Activated naive CD8-positive, alpha-beta T cell treated with anti-CD3 and anti-CD28 coated beads for 36 hours (primary cell): ENCODE measurements at regions not wholly inside any gene's neighbourhood (a gene's known extent, or its start where the extent isn't known, plus 50 kb on each side); places are given as distances from the start of the nearest gene placed in this dataset.

Experiments used
- DNase-seq: peaks from one replicate; pipeline ENCODE4 v3.0.0; 2021
- H3K27ac Mint-ChIP-seq: one replicate; pipeline ENCODE4 v1.8.0; 2022; ENCODE audit warnings: mild to moderate bottlenecking, moderate library complexity, mixed read lengths
- H3K27me3 Mint-ChIP-seq: one replicate; pipeline ENCODE4 v1.8.0; 2022; ENCODE audit warnings: mild to moderate bottlenecking, mixed read lengths
- H3K36me3 Mint-ChIP-seq: one replicate; pipeline ENCODE4 v1.8.0; 2021; ENCODE audit warnings: mild to moderate bottlenecking, mixed read lengths
- H3K4me1 Mint-ChIP-seq: one replicate; pipeline ENCODE4 v1.8.0; 2021; ENCODE audit warnings: mixed read lengths
- H3K4me3 Mint-ChIP-seq: one replicate; pipeline ENCODE4 v1.8.0; 2022; ENCODE audit warnings: mild to moderate bottlenecking, moderate library complexity, mixed read lengths
- H3K9me3 Mint-ChIP-seq: one replicate; pipeline ENCODE4 v1.8.0; 2022; ENCODE audit warnings: mixed read lengths

DNA sequence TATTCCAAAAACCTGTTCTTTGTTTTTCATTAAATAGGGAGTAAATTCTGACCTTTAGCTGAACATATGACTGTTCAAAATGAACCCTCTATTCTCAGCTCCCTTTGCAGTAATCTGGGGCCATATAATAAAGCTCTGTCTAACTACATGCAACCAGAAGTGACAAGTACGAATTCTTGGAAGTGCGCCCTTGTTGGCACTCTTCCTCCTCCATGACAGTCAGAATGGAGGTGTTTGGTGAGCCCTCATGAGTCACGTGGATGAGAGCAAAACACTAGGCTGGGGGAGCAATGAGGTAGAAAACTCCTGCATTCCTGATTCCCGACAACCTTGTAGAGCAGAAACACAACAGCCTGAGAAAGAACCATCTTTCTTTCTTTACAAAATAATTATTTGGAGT lies 552.9 kb downstream of the FBXO15 start:
- Mint-ChIP-seq H3K27ac (no peak overlapping the region), H3K36me3 (no peaks in the 10 kb centered on the region), H3K4me1 (no peaks in the 10 kb centered on the region), H3K4me3 (no peak overlapping the region), H3K9me3 (peaks cover 5% of the 10 kb centered on the region), H3K27me3 (no peaks in the 10 kb centered on the region)
- no peak for DNase-seq

DNA sequence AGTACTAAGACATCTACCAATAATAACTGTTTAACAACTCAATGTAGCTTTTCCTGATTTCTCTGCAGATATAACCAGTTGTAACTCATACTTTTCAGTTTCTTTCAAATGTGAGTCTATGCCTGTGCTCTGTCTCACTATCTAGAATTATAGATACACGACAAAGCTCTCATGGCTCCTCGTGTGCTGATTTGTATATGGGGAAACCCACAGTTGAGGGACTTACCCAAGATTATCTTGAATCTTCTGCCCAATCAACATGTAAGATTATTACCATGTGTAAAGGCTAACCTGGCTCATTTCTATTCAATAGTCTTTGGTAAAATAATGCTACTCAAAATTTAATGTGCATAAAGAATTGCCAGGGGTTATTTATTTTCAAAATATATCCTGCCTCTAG lies 554.4 kb downstream of the FBXO15 start:
- no peaks in the 10 kb centered on the region for H3K27me3 Mint-ChIP-seq
- no peak for DNase-seq
- no peaks in the 10 kb centered on the region for H3K4me1 Mint-ChIP-seq
- H3K36me3 Mint-ChIP-seq: no peaks in the 10 kb centered on the region
- no peak overlapping the region for H3K27ac Mint-ChIP-seq
- peaks cover 3% of the 10 kb centered on the region for H3K9me3 Mint-ChIP-seq
- no peak overlapping the region for H3K4me3 Mint-ChIP-seq

DNA sequence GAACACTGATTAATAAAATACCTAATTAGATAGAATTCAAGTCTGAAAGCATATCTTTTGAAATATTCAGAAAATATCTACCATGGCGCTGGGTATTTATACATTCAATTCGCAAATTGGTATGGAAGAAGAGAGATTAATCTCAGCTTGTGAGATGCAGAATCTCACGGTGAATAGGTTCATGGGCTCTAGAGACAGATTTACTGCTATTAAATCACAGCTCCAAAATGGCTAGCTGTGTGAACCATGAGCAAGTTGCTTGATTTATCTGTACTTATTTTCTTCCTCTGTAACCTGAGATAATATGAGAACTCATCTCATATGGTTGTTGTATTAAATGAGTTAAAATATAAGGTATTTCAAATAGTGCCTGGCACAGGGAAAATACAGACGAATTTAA lies 556.7 kb downstream of the FBXO15 start:
- H3K4me1 Mint-ChIP-seq: no peaks in the 10 kb centered on the region
- H3K9me3 Mint-ChIP-seq: peaks cover 1% of the 10 kb centered on the region
- DNase-seq: no peak
- H3K27ac Mint-ChIP-seq: no peak overlapping the region
- no peaks in the 10 kb centered on the region for H3K36me3 Mint-ChIP-seq
- H3K27me3 Mint-ChIP-seq: no peaks in the 10 kb centered on the region
- H3K4me3 Mint-ChIP-seq: no peak overlapping the region

DNA sequence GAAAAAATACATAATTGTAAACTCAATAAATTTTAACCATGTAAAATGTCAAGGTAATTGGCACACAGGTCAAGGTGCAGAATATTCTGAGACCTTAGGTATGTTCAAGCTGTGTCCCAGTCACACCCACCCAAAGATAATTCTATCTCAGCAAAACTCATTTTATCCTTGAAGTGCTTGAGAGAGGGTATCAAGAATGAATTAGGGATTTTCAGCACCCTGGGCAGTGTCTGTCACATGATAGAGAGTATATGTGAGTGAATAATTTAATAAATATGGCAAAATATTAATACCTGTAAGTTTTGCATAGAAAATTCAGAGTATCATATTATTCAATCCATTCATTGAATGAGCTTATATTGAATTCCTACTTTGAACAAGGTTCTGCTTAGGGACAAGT lies 567.9 kb downstream of the FBXO15 start:
- no peak overlapping the region for H3K4me3 Mint-ChIP-seq
- H3K36me3 Mint-ChIP-seq: no peaks in the 10 kb centered on the region
- DNase-seq: no peak
- H3K27ac Mint-ChIP-seq: no peak overlapping the region
- H3K9me3 Mint-ChIP-seq: no peaks in the 10 kb centered on the region
- H3K4me1 Mint-ChIP-seq: no peaks in the 10 kb centered on the region
- no peaks in the 10 kb centered on the region for H3K27me3 Mint-ChIP-seq

DNA sequence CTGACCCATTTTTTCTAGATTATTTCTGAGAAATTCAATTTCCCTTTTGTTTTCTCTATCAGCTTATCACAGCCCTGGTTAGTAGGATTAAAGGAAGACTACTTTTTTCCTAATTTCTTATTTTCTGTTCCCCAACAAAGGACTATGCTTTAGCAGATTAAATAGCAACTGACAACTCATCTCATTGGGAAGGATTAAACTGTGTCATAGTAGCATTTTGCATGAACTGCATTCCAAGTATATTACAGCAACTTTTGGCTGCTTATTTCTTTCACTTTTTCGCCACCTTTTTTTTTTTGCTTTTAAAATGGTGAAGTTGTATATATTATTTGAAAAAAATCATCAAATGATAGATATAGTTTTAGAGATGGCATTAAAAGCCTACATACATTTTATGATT lies 570.3 kb downstream of the FBXO15 start:
- Mint-ChIP-seq H3K27me3 (no peaks in the 10 kb centered on the region), H3K9me3 (no peaks in the 10 kb centered on the region), H3K4me1 (no peaks in the 10 kb centered on the region), H3K36me3 (no peaks in the 10 kb centered on the region), H3K27ac (no peak overlapping the region), H3K4me3 (no peak overlapping the region)
- no peak for DNase-seq

DNA sequence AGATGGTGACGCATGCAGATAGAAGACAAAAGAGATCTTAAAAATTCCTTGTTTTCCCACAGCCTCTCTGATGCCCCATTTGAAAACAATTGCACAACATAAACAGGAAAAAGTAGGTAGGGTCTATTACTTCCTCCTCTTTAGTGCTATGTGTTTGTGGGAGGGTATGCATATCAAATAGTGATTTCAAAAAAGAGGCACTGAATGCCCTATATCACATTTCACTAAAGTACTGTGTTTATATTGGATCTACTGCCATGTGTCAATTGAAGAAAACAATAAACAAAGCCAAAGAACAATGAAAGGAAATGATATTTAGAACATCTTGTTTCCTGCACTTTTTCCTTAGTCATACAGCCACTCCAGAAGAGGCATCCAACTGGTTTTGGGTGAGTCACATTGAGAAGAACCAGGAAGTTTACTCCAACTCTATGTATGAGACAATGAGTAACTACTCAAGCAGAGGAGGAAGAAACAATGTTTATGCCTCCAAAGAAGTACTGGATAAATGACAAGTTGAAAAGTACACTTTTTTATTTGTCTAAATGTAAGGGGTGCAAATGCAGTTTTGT lies 583.6 kb downstream of the FBXO15 start:
- Mint-ChIP-seq H3K27me3 (no peaks in the 10 kb centered on the region), H3K4me1 (no peaks in the 10 kb centered on the region), H3K9me3 (no peaks in the 10 kb centered on the region), H3K4me3 (no peak overlapping the region), H3K27ac (no peak overlapping the region), H3K36me3 (no peaks in the 10 kb centered on the region)
- no peak for DNase-seq

DNA sequence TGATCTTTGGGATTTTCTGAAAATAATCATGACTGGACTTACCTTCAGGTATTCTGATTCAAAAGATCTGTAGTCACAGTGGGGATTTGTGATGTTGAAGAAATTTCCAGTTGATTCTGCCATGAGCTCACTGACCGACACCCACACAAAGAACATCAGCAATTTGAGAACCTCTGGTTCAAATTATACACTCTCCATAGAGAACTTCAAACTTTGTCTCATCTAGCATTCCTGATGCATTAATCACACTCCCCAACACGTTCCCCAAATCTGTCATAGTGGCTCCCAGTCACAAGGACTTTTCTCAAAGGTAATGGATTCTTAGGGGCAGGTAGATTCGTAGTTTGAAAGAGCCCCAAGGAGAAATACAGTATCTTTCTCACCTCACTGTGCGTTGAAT lies 584.3 kb downstream of the FBXO15 start:
- no peaks in the 10 kb centered on the region for H3K27me3 Mint-ChIP-seq
- H3K4me1 Mint-ChIP-seq: no peaks in the 10 kb centered on the region
- no peak overlapping the region for H3K4me3 Mint-ChIP-seq
- no peaks in the 10 kb centered on the region for H3K36me3 Mint-ChIP-seq
- no peak for DNase-seq
- no peak overlapping the region for H3K27ac Mint-ChIP-seq
- H3K9me3 Mint-ChIP-seq: no peaks in the 10 kb centered on the region

DNA sequence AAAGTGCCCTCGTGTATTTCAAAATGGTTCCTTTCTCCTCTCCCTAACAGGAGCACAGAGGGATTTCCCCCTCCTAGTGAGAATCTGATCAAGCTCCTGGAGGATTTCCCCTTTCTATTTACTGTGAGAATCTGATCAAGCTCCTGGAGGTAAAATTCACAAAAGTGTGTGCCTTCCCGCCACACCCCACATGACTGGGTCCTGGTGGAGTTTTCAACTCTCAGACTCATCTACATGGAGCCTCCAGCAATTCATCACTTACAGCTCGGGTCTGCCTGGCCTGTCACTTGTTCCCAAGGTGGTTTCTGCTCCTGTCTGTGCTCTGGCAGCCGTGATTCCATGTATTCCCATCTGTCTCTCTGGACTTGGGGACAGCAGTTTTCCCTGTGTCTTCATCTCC lies 590.7 kb downstream of the FBXO15 start:
- Mint-ChIP-seq H3K27ac (no peak overlapping the region), H3K9me3 (peaks cover 6% of the 10 kb centered on the region), H3K36me3 (no peaks in the 10 kb centered on the region), H3K27me3 (no peaks in the 10 kb centered on the region), H3K4me1 (no peaks in the 10 kb centered on the region), H3K4me3 (no peak overlapping the region)
- no peak for DNase-seq

DNA sequence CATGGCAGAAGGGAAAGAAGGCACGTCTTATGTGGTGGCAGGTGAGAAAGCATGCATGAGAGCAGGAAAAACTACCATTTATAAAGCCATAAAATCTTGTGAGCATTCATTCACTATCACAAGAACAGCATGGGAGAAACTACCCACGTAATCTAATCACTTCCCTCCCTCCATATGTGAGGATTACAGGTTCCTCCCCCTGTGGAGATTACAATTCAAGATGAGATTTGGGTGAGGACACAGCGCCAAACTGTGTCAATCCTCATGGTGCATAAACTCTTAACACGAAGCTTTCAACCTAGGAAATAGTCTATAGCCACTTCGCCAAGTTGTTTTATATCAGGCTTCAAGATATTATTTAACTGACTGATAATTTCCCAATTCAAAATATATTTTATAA lies 595.5 kb downstream of the FBXO15 start:
- Mint-ChIP-seq H3K4me1 (no peaks in the 10 kb centered on the region), H3K27me3 (no peaks in the 10 kb centered on the region), H3K27ac (no peak overlapping the region), H3K36me3 (no peaks in the 10 kb centered on the region), H3K9me3 (peaks cover 6% of the 10 kb centered on the region), H3K4me3 (no peak overlapping the region)
- DNase-seq: no peak

DNA sequence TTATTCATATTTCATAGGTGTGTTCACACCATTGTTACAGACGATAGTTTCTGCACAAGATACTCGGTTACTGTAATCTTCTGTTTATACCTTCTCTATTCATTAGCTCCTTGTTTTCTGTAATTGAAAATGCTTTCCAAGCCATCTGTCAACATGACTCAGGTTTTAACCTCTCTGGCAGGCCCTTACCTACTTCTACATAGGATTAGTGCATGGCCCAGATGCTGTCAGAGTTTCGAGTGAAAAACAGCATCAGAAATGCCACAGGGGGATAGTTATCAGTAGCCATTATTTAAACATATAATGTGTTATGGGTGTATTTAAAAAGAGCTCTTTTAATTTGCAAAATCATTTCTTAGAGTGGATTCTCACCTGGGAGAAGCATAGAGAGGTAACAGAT lies 596.4 kb downstream of the FBXO15 start:
- Mint-ChIP-seq H3K36me3 (no peaks in the 10 kb centered on the region), H3K27ac (no peak overlapping the region), H3K4me3 (no peak overlapping the region), H3K9me3 (peaks cover 6% of the 10 kb centered on the region), H3K4me1 (no peaks in the 10 kb centered on the region), H3K27me3 (no peaks in the 10 kb centered on the region)
- DNase-seq: no peak

DNA sequence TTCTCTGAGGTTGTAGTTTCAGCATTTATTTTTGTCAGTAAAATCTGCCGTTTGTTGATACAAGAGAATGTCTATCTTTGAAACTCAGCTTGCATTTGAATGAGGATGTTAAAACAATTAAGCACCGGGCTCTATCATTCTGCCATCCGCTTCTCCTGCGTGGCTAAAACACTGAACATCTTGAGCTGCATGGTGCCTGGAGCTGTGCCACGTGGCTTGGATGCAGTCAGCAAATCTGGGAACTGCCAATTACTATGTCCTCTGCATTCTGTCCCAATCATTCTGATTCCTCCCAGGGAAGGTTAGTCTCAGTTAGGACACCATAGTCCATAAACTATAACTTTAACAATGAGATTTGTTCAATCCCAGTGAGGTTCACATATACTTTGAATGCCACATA lies 598.4 kb downstream of the FBXO15 start:
- Mint-ChIP-seq H3K4me3 (no peak overlapping the region), H3K27me3 (no peaks in the 10 kb centered on the region), H3K27ac (no peak overlapping the region), H3K4me1 (no peaks in the 10 kb centered on the region), H3K9me3 (no peaks in the 10 kb centered on the region), H3K36me3 (no peaks in the 10 kb centered on the region)
- no peak for DNase-seq

DNA sequence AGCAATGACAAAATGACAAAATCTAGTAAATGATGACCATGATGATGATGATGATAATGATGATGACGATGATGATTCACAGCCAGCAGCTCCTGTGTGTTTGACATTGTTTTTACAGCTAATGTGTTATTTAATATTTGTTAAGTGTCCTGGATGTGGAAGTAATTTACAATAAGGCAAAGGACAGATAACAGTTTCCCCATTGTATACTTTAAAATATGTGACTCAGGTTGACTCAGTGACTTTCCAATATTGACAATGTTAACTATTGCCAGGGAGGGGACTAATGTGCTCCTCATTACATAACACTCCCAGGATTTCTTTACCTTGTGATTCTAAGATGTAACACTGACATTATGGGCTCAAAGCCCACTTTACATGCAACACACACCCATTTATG lies 602.2 kb downstream of the FBXO15 start:
- H3K4me1 Mint-ChIP-seq: no peaks in the 10 kb centered on the region
- no peak for DNase-seq
- no peaks in the 10 kb centered on the region for H3K27me3 Mint-ChIP-seq
- no peak overlapping the region for H3K27ac Mint-ChIP-seq
- H3K9me3 Mint-ChIP-seq: no peaks in the 10 kb centered on the region
- no peak overlapping the region for H3K4me3 Mint-ChIP-seq
- H3K36me3 Mint-ChIP-seq: no peaks in the 10 kb centered on the region

DNA sequence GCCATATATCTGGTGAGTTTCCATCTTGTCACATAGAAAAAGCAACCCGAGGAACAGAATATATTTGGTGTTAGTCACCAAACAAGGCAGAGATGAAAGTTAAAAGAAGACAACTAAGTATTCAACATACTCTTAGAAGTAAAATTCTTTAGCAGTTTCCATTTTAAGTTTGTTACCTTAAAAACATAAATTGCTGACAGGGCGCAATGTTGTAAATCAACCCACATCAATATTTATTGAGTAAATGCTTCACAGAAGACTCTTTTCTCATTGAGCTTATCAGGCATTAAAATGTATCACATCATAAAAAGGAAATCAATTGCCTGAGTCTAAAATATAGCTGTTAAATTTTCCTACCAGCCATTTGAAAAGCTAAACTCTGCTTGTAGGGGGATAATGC lies 603.0 kb downstream of the FBXO15 start:
- Mint-ChIP-seq H3K4me3 (no peak overlapping the region), H3K4me1 (no peaks in the 10 kb centered on the region), H3K27ac (no peak overlapping the region), H3K36me3 (no peaks in the 10 kb centered on the region), H3K27me3 (no peaks in the 10 kb centered on the region), H3K9me3 (no peaks in the 10 kb centered on the region)
- DNase-seq: no peak

DNA sequence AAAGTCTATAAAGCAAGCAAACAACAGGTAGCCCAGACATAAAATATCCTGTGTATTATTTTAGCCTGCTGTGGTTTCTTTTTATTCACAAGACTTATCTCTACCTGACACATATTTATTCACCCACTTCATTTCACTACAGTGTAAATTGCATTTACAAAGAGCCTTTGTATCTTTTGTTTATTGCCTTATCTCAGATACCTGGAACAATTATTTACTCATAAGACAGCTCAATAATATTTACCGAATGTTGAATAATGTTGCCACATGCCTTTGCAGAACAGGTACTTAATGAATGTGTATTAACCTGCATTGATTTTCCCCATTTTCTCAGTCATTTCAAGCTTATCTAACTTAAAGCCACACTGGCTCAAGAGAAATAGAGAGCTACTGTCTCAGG lies 603.6 kb downstream of the FBXO15 start:
- H3K9me3 Mint-ChIP-seq: no peaks in the 10 kb centered on the region
- H3K4me3 Mint-ChIP-seq: no peak overlapping the region
- H3K27ac Mint-ChIP-seq: no peak overlapping the region
- DNase-seq: no peak
- no peaks in the 10 kb centered on the region for H3K36me3 Mint-ChIP-seq
- H3K27me3 Mint-ChIP-seq: no peaks in the 10 kb centered on the region
- no peaks in the 10 kb centered on the region for H3K4me1 Mint-ChIP-seq

DNA sequence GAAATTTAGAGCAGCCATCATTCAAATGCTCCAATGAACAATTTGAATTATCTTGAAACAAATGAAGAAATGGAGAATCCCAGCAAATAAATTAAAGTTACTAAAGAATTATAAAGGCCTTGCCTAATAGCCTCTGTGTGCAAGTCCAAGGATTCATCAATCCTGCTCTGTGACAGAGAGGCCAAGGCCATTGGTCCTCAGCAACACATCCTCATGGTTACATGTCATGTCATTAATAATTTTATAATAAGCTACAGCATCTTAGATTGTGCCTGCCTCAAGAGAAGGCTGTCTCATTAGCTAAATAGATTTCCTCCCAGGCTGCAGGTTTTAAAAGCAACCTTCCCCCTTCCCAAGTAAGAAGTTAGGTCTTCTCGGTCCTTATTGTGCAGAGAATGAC lies 611.6 kb downstream of the FBXO15 start:
- Mint-ChIP-seq H3K27ac (no peak overlapping the region), H3K4me3 (no peak overlapping the region), H3K36me3 (no peaks in the 10 kb centered on the region), H3K4me1 (no peaks in the 10 kb centered on the region), H3K9me3 (no peaks in the 10 kb centered on the region), H3K27me3 (no peaks in the 10 kb centered on the region)
- DNase-seq: no peak

DNA sequence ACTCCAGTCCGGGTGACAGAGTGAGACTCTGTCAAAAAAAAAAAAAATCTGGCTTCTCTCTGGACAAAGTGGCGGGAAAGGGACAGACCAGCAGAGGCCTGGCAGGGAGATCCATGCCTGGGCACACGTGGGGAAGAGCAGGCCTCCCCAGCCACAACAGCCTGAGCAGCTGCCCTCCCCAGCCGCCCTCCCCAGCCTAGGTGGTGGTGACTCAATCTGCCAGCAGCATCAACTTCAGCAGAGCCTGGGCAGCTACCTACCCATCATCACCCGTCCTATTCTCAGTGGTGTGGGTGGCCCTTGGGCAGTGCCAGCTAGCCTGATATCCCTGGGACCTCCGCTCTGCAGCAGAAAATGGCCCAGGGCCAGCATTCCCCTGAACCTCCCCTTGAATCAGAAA lies 612.4 kb downstream of the FBXO15 start:
- no peak for DNase-seq
- no peak overlapping the region for H3K27ac Mint-ChIP-seq

DNA sequence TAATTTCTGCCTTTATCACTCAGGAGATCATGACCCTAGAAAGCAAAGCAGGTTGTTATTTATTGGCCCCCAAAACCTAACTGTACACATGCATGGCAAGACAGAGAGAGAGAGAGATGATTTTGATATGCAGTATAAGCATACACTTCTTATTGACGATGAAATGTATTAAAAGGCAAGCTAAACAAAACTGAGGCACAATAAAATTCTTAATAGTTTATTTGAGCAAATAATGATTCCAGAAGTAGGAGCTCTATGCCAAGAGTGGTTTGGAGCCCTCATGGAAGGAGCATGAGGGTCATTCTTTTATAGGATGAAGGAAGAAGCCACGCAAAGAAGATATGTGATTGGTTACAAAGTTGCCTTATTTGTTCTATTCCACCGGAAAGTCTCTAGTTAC lies 616.0 kb downstream of the FBXO15 start:
- no peaks in the 10 kb centered on the region for H3K9me3 Mint-ChIP-seq
- DNase-seq: no peak

More for the DNA sequence above, 612.4 kb downstream of the FBXO15 start:
- H3K4me1 Mint-ChIP-seq: no peaks in the 10 kb centered on the region
- no peaks in the 10 kb centered on the region for H3K9me3 Mint-ChIP-seq
- no peaks in the 10 kb centered on the region for H3K36me3 Mint-ChIP-seq
- H3K27me3 Mint-ChIP-seq: no peaks in the 10 kb centered on the region
- no peak overlapping the region for H3K4me3 Mint-ChIP-seq

More for the DNA sequence above, 616.0 kb downstream of the FBXO15 start:
- Mint-ChIP-seq H3K4me1 (no peaks in the 10 kb centered on the region), H3K4me3 (no peak overlapping the region), H3K27me3 (no peaks in the 10 kb centered on the region), H3K36me3 (no peaks in the 10 kb centered on the region), H3K27ac (no peak overlapping the region)
